ENCODE measurements at regions not wholly inside any gene's neighbourhood (a gene's known extent, or its start where the extent isn't known, plus 50 kb on each side); places are given as distances from the start of the nearest gene placed in this dataset.

- H3K27me3 Mint-ChIP-seq (ENCODE audit: low read depth) = peaks cover 2% of the 10 kb centered on the region
- DNase-seq = no peak
- no peak overlapping the region for H3K4me3 Mint-ChIP-seq
- intact Hi-C loops (cut with micrococcal nuclease) = loop anchor here (1.0 to 2.0 kb wide), 2 partner anchors 17 to 1135 kb away; no protein-coding TSS in a partner anchor
- H3K4me1 Mint-ChIP-seq (ENCODE audit: low read depth) = peaks cover 14% of the 10 kb centered on the region
- no peaks in the 10 kb centered on the region for H3K36me3 Mint-ChIP-seq (ENCODE audit: low read depth)
- CTCF ChIA-PET = no interaction called here
- no peak overlapping the region for H3K27ac Mint-ChIP-seq
- H3K9me3 Mint-ChIP-seq = no peaks in the 10 kb centered on the region
These were observed 249.0 kb downstream of the TRIB2 start for GRCh38 chr2:12965540-12966269.

GRCh38 chr2:12967804-12968203, 251.1 kb downstream of the TRIB2 start:
- CTCF ChIA-PET = interaction anchor here (1.8 to 2.5 kb wide), 2 partner anchors 37 to 40 kb away, joined by 8 to 10 read pairs; no protein-coding TSS in a partner anchor

GRCh38 chr2:12968399-12968798, 251.7 kb downstream of the TRIB2 start:
- H3K4me3 Mint-ChIP-seq = no peak overlapping the region
- H3K36me3 Mint-ChIP-seq (ENCODE audit: low read depth) = no peaks in the 10 kb centered on the region
- intact Hi-C loops (cut with micrococcal nuclease) = no loop called here
- DNase-seq = no peak
- H3K9me3 Mint-ChIP-seq = peaks cover 4% of the 10 kb centered on the region
- no peak overlapping the region for H3K27ac Mint-ChIP-seq
- CTCF ChIA-PET = interaction anchor here (2.5 kb wide), 1 partner anchor 38 kb away, joined by 8 read pairs; no protein-coding TSS in a partner anchor
- peaks cover 14% of the 10 kb centered on the region for H3K4me1 Mint-ChIP-seq (ENCODE audit: low read depth)
- H3K27me3 Mint-ChIP-seq (ENCODE audit: low read depth) = peaks cover 4% of the 10 kb centered on the region

More at GRCh38 chr2:12967804-12968203, 251.1 kb downstream of the TRIB2 start:
- no peak for DNase-seq
- Mint-ChIP-seq H3K9me3 (peaks cover 4% of the 10 kb centered on the region), H3K4me3 (no peak overlapping the region), H3K27me3 (ENCODE audit: low read depth) (peaks cover 4% of the 10 kb centered on the region), H3K4me1 (ENCODE audit: low read depth) (peaks cover 14% of the 10 kb centered on the region), H3K27ac (no peak overlapping the region), H3K36me3 (ENCODE audit: low read depth) (no peaks in the 10 kb centered on the region)
- intact Hi-C loops (cut with micrococcal nuclease) = no loop called here

- Mint-ChIP-seq H3K4me1 (ENCODE audit: low read depth) (peaks cover 4% of the 10 kb centered on the region), H3K27me3 (ENCODE audit: low read depth) (peaks cover 4% of the 10 kb centered on the region), H3K36me3 (ENCODE audit: low read depth) (no peaks in the 10 kb centered on the region), H3K27ac (no peak overlapping the region), H3K9me3 (peaks cover 4% of the 10 kb centered on the region), H3K4me3 (no peak overlapping the region)
- CTCF ChIA-PET = interaction anchor here (1.4 kb wide), 1 partner anchor 40 kb away, joined by 4 read pairs; no protein-coding TSS in a partner anchor
- DNase-seq = no peak
- intact Hi-C loops (cut with micrococcal nuclease) = no loop called here
These were observed 254.1 kb downstream of the TRIB2 start for GRCh38 chr2:12970861-12971260.

GRCh38 chr2:12971581-12972365, 255.0 kb downstream of the TRIB2 start:
- intact Hi-C loops (cut with micrococcal nuclease) = no loop called here
- H3K27ac Mint-ChIP-seq = no peak overlapping the region
- CTCF ChIA-PET = no interaction called here

GRCh38 chr2:12978066-12978835, 261.5 kb downstream of the TRIB2 start:
- H3K27me3 Mint-ChIP-seq (ENCODE audit: low read depth) = no peaks in the 10 kb centered on the region
- H3K27ac Mint-ChIP-seq = no peak overlapping the region
- CTCF ChIA-PET = no interaction called here
- no peaks in the 10 kb centered on the region for H3K4me1 Mint-ChIP-seq (ENCODE audit: low read depth)
- no peak for DNase-seq
- H3K4me3 Mint-ChIP-seq = no peak overlapping the region
- intact Hi-C loops (cut with micrococcal nuclease) = no loop called here
- H3K9me3 Mint-ChIP-seq = no peaks in the 10 kb centered on the region
- no peaks in the 10 kb centered on the region for H3K36me3 Mint-ChIP-seq (ENCODE audit: low read depth)

More at GRCh38 chr2:12971581-12972365, 255.0 kb downstream of the TRIB2 start:
- Mint-ChIP-seq H3K4me1 (ENCODE audit: low read depth) (no peaks in the 10 kb centered on the region), H3K36me3 (ENCODE audit: low read depth) (no peaks in the 10 kb centered on the region), H3K9me3 (peaks cover 4% of the 10 kb centered on the region), H3K4me3 (no peak overlapping the region), H3K27me3 (ENCODE audit: low read depth) (peaks cover 4% of the 10 kb centered on the region)
- DNase-seq = no peak

GRCh38 chr2:12979066-12979465, 262.3 kb downstream of the TRIB2 start:
- no peak overlapping the region for H3K27ac Mint-ChIP-seq
- no peak overlapping the region for H3K4me3 Mint-ChIP-seq
- CTCF ChIA-PET = no interaction called here
- no peak for DNase-seq
- no peaks in the 10 kb centered on the region for H3K36me3 Mint-ChIP-seq (ENCODE audit: low read depth)
- no peaks in the 10 kb centered on the region for H3K27me3 Mint-ChIP-seq (ENCODE audit: low read depth)
- intact Hi-C loops (cut with micrococcal nuclease) = no loop called here
- H3K4me1 Mint-ChIP-seq (ENCODE audit: low read depth) = no peaks in the 10 kb centered on the region
- no peaks in the 10 kb centered on the region for H3K9me3 Mint-ChIP-seq

GRCh38 chr2:12980817-12981216, 264.1 kb downstream of the TRIB2 start:
- intact Hi-C loops (cut with micrococcal nuclease) = no loop called here
- Mint-ChIP-seq H3K4me3 (no peak overlapping the region), H3K4me1 (ENCODE audit: low read depth) (no peaks in the 10 kb centered on the region), H3K27me3 (ENCODE audit: low read depth) (no peaks in the 10 kb centered on the region), H3K9me3 (no peaks in the 10 kb centered on the region), H3K36me3 (ENCODE audit: low read depth) (no peaks in the 10 kb centered on the region), H3K27ac (no peak overlapping the region)
- DNase-seq = no peak
- CTCF ChIA-PET = interaction anchor here (0.5 to 1.2 kb wide), 3 partner anchors 10 to 26 kb away, joined by 3 to 4 read pairs (median 3); no protein-coding TSS in a partner anchor

GRCh38 chr2:12982149-12982584, 265.4 kb downstream of the TRIB2 start:
- Mint-ChIP-seq H3K4me3 (no peak overlapping the region), H3K27ac (no peak overlapping the region), H3K27me3 (ENCODE audit: low read depth) (no peaks in the 10 kb centered on the region), H3K4me1 (ENCODE audit: low read depth) (no peaks in the 10 kb centered on the region), H3K36me3 (ENCODE audit: low read depth) (no peaks in the 10 kb centered on the region), H3K9me3 (no peaks in the 10 kb centered on the region)
- DNase-seq = no peak
- intact Hi-C loops (cut with micrococcal nuclease) = no loop called here
- CTCF ChIA-PET = interaction anchor here (0.7 to 0.8 kb wide), 2 partner anchors 14 to 25 kb away, joined by 3 read pairs; no protein-coding TSS in a partner anchor

- CTCF ChIA-PET = interaction anchor here (0.7 to 1.9 kb wide), 2 partner anchors 31 to 56 kb away, joined by 4 to 5 read pairs; no protein-coding TSS in a partner anchor
- intact Hi-C loops (cut with micrococcal nuclease) = no loop called here
- Mint-ChIP-seq H3K9me3 (no peaks in the 10 kb centered on the region), H3K4me1 (ENCODE audit: low read depth) (peaks cover 5% of the 10 kb centered on the region), H3K27me3 (ENCODE audit: low read depth) (peaks cover 2% of the 10 kb centered on the region), H3K36me3 (ENCODE audit: low read depth) (no peaks in the 10 kb centered on the region), H3K27ac (no peak overlapping the region), H3K4me3 (no peak overlapping the region)
- DNase-seq = no peak
These were observed 270.5 kb downstream of the TRIB2 start for GRCh38 chr2:12987246-12987645.

GRCh38 chr2:12988279-12988678, 271.5 kb downstream of the TRIB2 start:
- Mint-ChIP-seq H3K4me3 (no peak overlapping the region), H3K9me3 (no peaks in the 10 kb centered on the region), H3K4me1 (ENCODE audit: low read depth) (peaks cover 5% of the 10 kb centered on the region), H3K36me3 (ENCODE audit: low read depth) (no peaks in the 10 kb centered on the region), H3K27me3 (ENCODE audit: low read depth) (peaks cover 2% of the 10 kb centered on the region), H3K27ac (no peak overlapping the region)
- DNase-seq = no peak
- CTCF ChIA-PET = interaction anchor here (0.5 kb wide), 1 partner anchor 125 kb away, joined by 3 read pairs; no protein-coding TSS in a partner anchor
- intact Hi-C loops (cut with micrococcal nuclease) = no loop called here

GRCh38 chr2:12990523-12990922, 273.8 kb downstream of the TRIB2 start:
- H3K4me3 Mint-ChIP-seq = no peak overlapping the region
- no peaks in the 10 kb centered on the region for H3K36me3 Mint-ChIP-seq (ENCODE audit: low read depth)
- peaks cover 5% of the 10 kb centered on the region for H3K4me1 Mint-ChIP-seq (ENCODE audit: low read depth)
- H3K27me3 Mint-ChIP-seq (ENCODE audit: low read depth) = peaks cover 4% of the 10 kb centered on the region
- H3K9me3 Mint-ChIP-seq = no peaks in the 10 kb centered on the region
- H3K27ac Mint-ChIP-seq = no peak overlapping the region
- CTCF ChIA-PET = interaction anchor here (0.7 to 2.2 kb wide), 4 partner anchors 10 to 110 kb away, joined by 3 to 12 read pairs (median 4); no protein-coding TSS in a partner anchor
- intact Hi-C loops (cut with micrococcal nuclease) = no loop called here
- no peak for DNase-seq

Data from activated naive CD4-positive, alpha-beta T cell treated with anti-CD3 and anti-CD28 coated beads for 36 hours (primary cell).